Keratinocyte (primary cell): ENCODE measurements at regions not wholly inside any gene's neighbourhood (a gene's known extent, or its start where the extent isn't known, plus 50 kb on each side); places are given as distances from the start of the nearest gene placed in this dataset.

Source experiments
- EZH2 ChIP-seq: IDR thresholded peaks from one replicate; pipeline ENCODE4 v1.6.1; 2012; ENCODE audit warnings: inconsistent platforms, mild to moderate bottlenecking, low read length, moderate library complexity
- TF ChIP-seq, protein P1 (sequence below), 3 experiments: IDR thresholded peaks in 1 of 3; conservative IDR thresholded peaks in 1 of 3; optimal IDR thresholded peaks in 1 of 3; 2 replicates in 2 of 3; 3 replicates in 1 of 3; pipeline versions ENCODE3 to v1.5.1; 2011; ENCODE audit warnings: low read length in 3 of 3, mild to moderate bottlenecking in 3 of 3, moderate library complexity in 2 of 3, control low read depth in 1 of 3, inconsistent platforms in 1 of 3; ENCODE audit not compliant: insufficient read depth in 2 of 3; ENCODE audit errors: extremely low read depth in 1 of 3

DNA sequence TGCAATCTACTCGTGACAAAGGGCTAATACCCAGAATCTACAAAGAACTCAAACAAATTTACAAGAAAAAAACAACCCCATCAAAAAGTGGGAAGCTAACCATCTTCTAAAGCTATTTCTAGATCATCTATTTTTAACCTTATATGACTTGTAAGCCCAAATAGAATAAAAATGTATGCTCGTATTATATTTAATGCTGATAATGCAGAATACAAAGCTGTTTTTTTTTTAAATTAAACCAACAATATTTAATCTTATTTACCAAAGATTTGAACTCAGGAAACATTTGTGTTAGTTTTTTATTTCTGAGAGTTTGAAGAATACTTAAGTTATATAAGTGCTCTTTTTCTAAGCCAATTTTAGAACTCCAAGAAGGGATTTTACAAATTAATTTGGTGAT is 652.1 kb downstream of the LRRC70 start:
- TF ChIP-seq, protein P1, sequence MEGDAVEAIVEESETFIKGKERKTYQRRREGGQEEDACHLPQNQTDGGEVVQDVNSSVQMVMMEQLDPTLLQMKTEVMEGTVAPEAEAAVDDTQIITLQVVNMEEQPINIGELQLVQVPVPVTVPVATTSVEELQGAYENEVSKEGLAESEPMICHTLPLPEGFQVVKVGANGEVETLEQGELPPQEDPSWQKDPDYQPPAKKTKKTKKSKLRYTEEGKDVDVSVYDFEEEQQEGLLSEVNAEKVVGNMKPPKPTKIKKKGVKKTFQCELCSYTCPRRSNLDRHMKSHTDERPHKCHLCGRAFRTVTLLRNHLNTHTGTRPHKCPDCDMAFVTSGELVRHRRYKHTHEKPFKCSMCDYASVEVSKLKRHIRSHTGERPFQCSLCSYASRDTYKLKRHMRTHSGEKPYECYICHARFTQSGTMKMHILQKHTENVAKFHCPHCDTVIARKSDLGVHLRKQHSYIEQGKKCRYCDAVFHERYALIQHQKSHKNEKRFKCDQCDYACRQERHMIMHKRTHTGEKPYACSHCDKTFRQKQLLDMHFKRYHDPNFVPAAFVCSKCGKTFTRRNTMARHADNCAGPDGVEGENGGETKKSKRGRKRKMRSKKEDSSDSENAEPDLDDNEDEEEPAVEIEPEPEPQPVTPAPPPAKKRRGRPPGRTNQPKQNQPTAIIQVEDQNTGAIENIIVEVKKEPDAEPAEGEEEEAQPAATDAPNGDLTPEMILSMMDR (optimal IDR thresholded peaks at IDR 0.05 in 1 of 3, IDR thresholded peaks at IDR 0.05 in 1 of 3, conservative IDR thresholded peaks at IDR 0.05 in 1 of 3; ENCODE audit: extremely low read depth in 1 of 3, insufficient read depth in 2 of 3, low read length in 3 of 3) = no peak
- no peak for TF ChIP-seq EZH2
